OCI-LY7 (cell line): ENCODE measurements at regions not wholly inside any gene's neighbourhood (a gene's known extent, or its start where the extent isn't known, plus 50 kb on each side); places are given as distances from the start of the nearest gene placed in this dataset.

Experiments
- BruUV-seq: library from RNA; stranded (reverse); fragments of 400-500 nt; replicated peaks from 2 replicates; lab custom pipeline; 2021; lab: Mats Ljungman, UMichigan
- CTCF ChIA-PET: fragments of 300-600 bp; sonication (Branson Sonifier 250); formaldehyde crosslinking; loops from one replicate; lab custom pipeline; 2022; ENCODE audit warnings: antibody characterized with exemption; ENCODE audit not compliant: unreplicated experiment; lab: Charles Lee
- POLR2A ChIA-PET: fragments of 300-600 bp; sonication (Branson Sonifier 250); formaldehyde crosslinking; loops from one replicate; lab custom pipeline; 2022; ENCODE audit warnings: antibody characterized with exemption; lab: Charles Lee
- DNase-seq: peaks from one replicate; pipeline ENCODE4 v3.0.0-alpha.2; 2015; ENCODE audit warnings: low spot score
- H2AFZ ChIP-seq: fragments of 200-600 bp; sonication (generic), shearing (Covaris generic); 2 replicates; pipeline ENCODE4 v1.6.1; 2014; ENCODE audit warnings: mild to moderate bottlenecking, antibody characterized with exemption, low read length, moderate library complexity
- H3K27ac ChIP-seq: fragments of 200-600 bp; sonication (generic); 2 replicates; pipeline ENCODE4 v1.5.1; 2014; ENCODE audit warnings: mixed run types, low read depth, mild to moderate bottlenecking, moderate library complexity, low read length, inconsistent platforms; ENCODE audit not compliant: poor library complexity, severe bottlenecking
- H3K36me3 ChIP-seq: fragments of 200-600 bp; sonication (generic); 2 replicates; pipeline ENCODE4 v1.6.1; 2014; ENCODE audit warnings: mild to moderate bottlenecking, antibody characterized with exemption, low read length, moderate library complexity, mixed read lengths; ENCODE audit not compliant: insufficient read depth
- H3K4me1 ChIP-seq: fragments of 200-600 bp; sonication (generic); 2 replicates; pipeline ENCODE4 v1.5.1; 2014; ENCODE audit warnings: mild to moderate bottlenecking, low read length; ENCODE audit not compliant: insufficient read depth, poor library complexity, severe bottlenecking
- H3K4me2 ChIP-seq: fragments of 200-600 bp; sonication (generic); 2 replicates; pipeline ENCODE4 v1.6.1; 2014; ENCODE audit warnings: mild to moderate bottlenecking, low read length
- H3K4me3 ChIP-seq: fragments of 200-600 bp; sonication (generic); 2 replicates; pipeline ENCODE4 v1.5.1; 2014; ENCODE audit warnings: mild to moderate bottlenecking, low read depth, low read length; ENCODE audit not compliant: poor library complexity, severe bottlenecking
- H3K79me2 ChIP-seq: fragments of 200-600 bp; sonication (generic); 2 replicates; pipeline ENCODE4 v1.6.1; 2016; ENCODE audit warnings: low read depth, mild to moderate bottlenecking, low read length, moderate library complexity, mixed read lengths; ENCODE audit not compliant: insufficient read depth
- H3K9me2 ChIP-seq: fragments of 200-600 bp; sonication (generic); 2 replicates; pipeline ENCODE4 v1.6.1; 2016; ENCODE audit warnings: mild to moderate bottlenecking, low read length, mixed read lengths; ENCODE audit not compliant: insufficient read depth
- H3K9me3 ChIP-seq: fragments of 200-600 bp; sonication (generic); 2 replicates; pipeline ENCODE4 v1.6.1; 2014; ENCODE audit warnings: mild to moderate bottlenecking, mixed run types, low read length, mixed read lengths
- H4K20me1 ChIP-seq: fragments of 200-600 bp; sonication (generic); 2 replicates; pipeline ENCODE4 v1.6.1; 2014; ENCODE audit warnings: mild to moderate bottlenecking, antibody characterized with exemption, low read length, moderate library complexity, mixed read lengths; ENCODE audit not compliant: insufficient read depth
- CTCF ChIP-seq: fragments of 200-600 bp; sonication (generic); conservative IDR thresholded peaks from 2 replicates; pipeline ENCODE4 v1.5.1; 2014; ENCODE audit warnings: mild to moderate bottlenecking, antibody characterized with exemption, low read length, moderate library complexity, mixed read lengths
- EZH2phosphoT487 ChIP-seq: fragments of 200-600 bp; sonication (generic); IDR thresholded peaks from 2 replicates; pipeline ENCODE4 v1.6.1; 2018; ENCODE audit warnings: low read depth, borderline replicate concordance, mild to moderate bottlenecking, mixed run types, antibody characterized with exemption, low read length, moderate library complexity, mixed read lengths
- intact Hi-C: fragments of 100-400 bp; cut with micrococcal nuclease; formaldehyde crosslinking; loops from one replicate; pipeline ENCODE4 v1.10.0; 2022; ENCODE audit not compliant: unreplicated experiment

- intact Hi-C loops = no loop called here
- no peaks in the 10 kb centered on the region for H3K9me2 ChIP-seq
- no TSS peak for BruUV-seq
- H4K20me1 ChIP-seq = no peaks in the 10 kb centered on the region
- H3K36me3 ChIP-seq = no peaks in the 10 kb centered on the region
- H2AFZ ChIP-seq = no peak overlapping the region
- POLR2A ChIA-PET = no interaction called here
- TF ChIP-seq CTCF (no peak), EZH2phosphoT487 (no peak)
- CTCF ChIA-PET = no interaction called here
- no peaks in the 10 kb centered on the region for H3K9me3 ChIP-seq
- no peak for DNase-seq
- no peaks in the 10 kb centered on the region for H3K79me2 ChIP-seq
- no peaks in the 10 kb centered on the region for H3K4me1 ChIP-seq
- no peak overlapping the region for H3K27ac ChIP-seq
- H3K4me2 ChIP-seq = no peak overlapping the region
- H3K4me3 ChIP-seq = no peak overlapping the region
Observed at GRCh38 chr11:18878211-18878610, 61.0 kb downstream of the MRGPRX1 start.

GRCh38 chr11:18865951-18866350 is 73.3 kb downstream of the MRGPRX1 start:
- no peaks in the 10 kb centered on the region for H3K4me1 ChIP-seq
- H3K27ac ChIP-seq = no peak overlapping the region
- ChIA-PET CTCF (no interaction called here), POLR2A (interaction anchor here (0.6 to 0.7 kb wide), 2 partner anchors 18 to 1612 kb away, joined by 3 read pairs; no protein-coding TSS in a partner anchor)
- TF ChIP-seq EZH2phosphoT487 (no peak), CTCF (no peak)
- no peak overlapping the region for H3K4me3 ChIP-seq
- H3K9me3 ChIP-seq = no peaks in the 10 kb centered on the region
- BruUV-seq = no TSS peak
- DNase-seq = no peak
- no peaks in the 10 kb centered on the region for H3K36me3 ChIP-seq
- H2AFZ ChIP-seq = no peak overlapping the region
- no peaks in the 10 kb centered on the region for H4K20me1 ChIP-seq
- H3K9me2 ChIP-seq = no peaks in the 10 kb centered on the region
- no peak overlapping the region for H3K4me2 ChIP-seq
- intact Hi-C loops = no loop called here
- no peaks in the 10 kb centered on the region for H3K79me2 ChIP-seq

GRCh38 chr11:18865261-18865660 is 73.7 kb upstream of the PTPN5 start:
- no peaks in the 10 kb centered on the region for H3K79me2 ChIP-seq
- intact Hi-C loops = no loop called here
- POLR2A ChIA-PET = no interaction called here
- H3K36me3 ChIP-seq = no peaks in the 10 kb centered on the region
- no peaks in the 10 kb centered on the region for H3K4me1 ChIP-seq
- TF ChIP-seq EZH2phosphoT487 = no peak
- TF ChIP-seq CTCF = no peak
- H3K27ac ChIP-seq = no peak overlapping the region
- no peaks in the 10 kb centered on the region for H4K20me1 ChIP-seq
- no peak overlapping the region for H3K4me2 ChIP-seq
- no peak for DNase-seq
- H3K4me3 ChIP-seq = no peak overlapping the region
- no peak overlapping the region for H2AFZ ChIP-seq
- CTCF ChIA-PET = no interaction called here
- no TSS peak for BruUV-seq
- H3K9me3 ChIP-seq = no peaks in the 10 kb centered on the region
- no peaks in the 10 kb centered on the region for H3K9me2 ChIP-seq
